CD14-positive monocyte (primary cell): ENCODE measurements at regions not wholly inside any gene's neighbourhood (a gene's known extent, or its start where the extent isn't known, plus 50 kb on each side); places are given as distances from the start of the nearest gene placed in this dataset.

ENCODE experiments used
- DNase-seq, 3 donors: peaks; one replicate each; pipeline ENCODE4 v3.0.0-alpha.2; 2011 to 2022
- H2AFZ ChIP-seq: 2 replicates; pipeline ENCODE4 v1.6.0; 2012; ENCODE audit warnings: mild to moderate bottlenecking, low read depth, low read length, inconsistent platforms; ENCODE audit not compliant: insufficient read depth, poor library complexity, severe bottlenecking
- H3K27ac ChIP-seq, 2 donors: 1 replicate in 1 of 2; 2 replicates in 1 of 2; pipeline ENCODE4 v1.5.1; 2012 to 2013; ENCODE audit warnings: low read length in 2 of 2, control low read depth in 1 of 2, inconsistent platforms in 1 of 2, low read depth in 1 of 2, mild to moderate bottlenecking in 1 of 2
- H3K27me3 ChIP-seq, 2 donors: one replicate each; pipeline versions ENCODE4 v1.6.0 to v1.6.1; 2011 to 2013; ENCODE audit warnings: low read length in 2 of 2; ENCODE audit not compliant: control insufficient read depth in 2 of 2, insufficient read depth in 2 of 2
- H3K36me3 ChIP-seq, 2 donors: replicated peaks in 1 of 2; 1 replicate in 1 of 2; 2 replicates in 1 of 2; pipeline versions ENCODE4 v1.5.1 to v1.6.1; 2012 to 2013; ENCODE audit warnings: low read length in 2 of 2, control low read depth in 1 of 2, inconsistent platforms in 1 of 2, mild to moderate bottlenecking in 1 of 2; ENCODE audit not compliant: insufficient read depth in 2 of 2, control insufficient read depth in 1 of 2
- H3K4me1 ChIP-seq, 2 donors: 1 replicate in 1 of 2; 2 replicates in 1 of 2; pipeline versions ENCODE4 v1.5.1 to v1.6.1; 2012 to 2013; ENCODE audit warnings: low read length in 2 of 2, control low read depth in 1 of 2, inconsistent platforms in 1 of 2, mild to moderate bottlenecking in 1 of 2, moderate library complexity in 1 of 2; ENCODE audit not compliant: insufficient read depth in 2 of 2, control insufficient read depth in 1 of 2
- H3K4me2 ChIP-seq: replicated peaks from 2 replicates; pipeline ENCODE3; 2012; ENCODE audit warnings: low read length, moderate library complexity, mild to moderate bottlenecking; ENCODE audit not compliant: poor library complexity, severe bottlenecking; ENCODE audit errors: extremely low read depth
- H3K4me3 ChIP-seq, 3 experiments: fragments of 200-600 bp in 1 of 3; sonication (generic) in 1 of 3; replicated peaks in 1 of 3; 1 replicate in 2 of 3; 2 replicates in 1 of 3; pipeline ENCODE4 v1.5.1; 2011 to 2013; ENCODE audit warnings: low read length in 3 of 3, mild to moderate bottlenecking in 3 of 3, control low read depth in 2 of 3, low read depth in 2 of 3, inconsistent platforms in 1 of 3, moderate library complexity in 1 of 3
- H3K79me2 ChIP-seq: 2 replicates; pipeline ENCODE4 v1.6.0; 2012; ENCODE audit warnings: mild to moderate bottlenecking, control low read depth, inconsistent platforms, low read length, moderate library complexity; ENCODE audit not compliant: insufficient read depth
- H3K9ac ChIP-seq: 2 replicates; pipeline ENCODE4 v1.6.0; 2017; ENCODE audit warnings: low read length, mild to moderate bottlenecking; ENCODE audit not compliant: insufficient read depth, poor library complexity, severe bottlenecking
- H3K9me3 ChIP-seq, 2 donors: replicated peaks in 1 of 2; 1 replicate in 1 of 2; 2 replicates in 1 of 2; pipeline versions ENCODE4 v1.5.1 to v1.6.1; 2012 to 2013; ENCODE audit warnings: low read length in 2 of 2, control low read depth in 1 of 2; ENCODE audit not compliant: control insufficient read depth in 1 of 2, insufficient read depth in 1 of 2
- H4K20me1 ChIP-seq: 2 replicates; pipeline ENCODE4 v1.6.0; 2012; ENCODE audit warnings: mild to moderate bottlenecking, low read length, control low read depth, moderate library complexity; ENCODE audit not compliant: insufficient read depth
- H3K27ac Mint-ChIP-seq, 7 donors: one replicate each; pipeline ENCODE4 v1.8.0; 2020; ENCODE audit warnings: mild to moderate bottlenecking in 7 of 7, mixed read lengths in 7 of 7, moderate library complexity in 6 of 7, inconsistent platforms in 2 of 7
- H3K27me3 Mint-ChIP-seq, 3 donors: one replicate each; pipeline ENCODE4 v1.8.0; 2021 to 2022; ENCODE audit warnings: low read depth in 3 of 3, mild to moderate bottlenecking in 3 of 3, mixed read lengths in 3 of 3, moderate library complexity in 3 of 3, inconsistent platforms in 1 of 3
- H3K36me3 Mint-ChIP-seq, 2 donors: one replicate each; pipeline ENCODE4 v1.8.0; 2020; ENCODE audit warnings: mixed read lengths in 2 of 2, inconsistent platforms in 1 of 2, mild to moderate bottlenecking in 1 of 2
- H3K4me1 Mint-ChIP-seq: one replicate; pipeline ENCODE4 v1.8.0; 2020; ENCODE audit warnings: mild to moderate bottlenecking, mixed read lengths
- H3K4me3 Mint-ChIP-seq, 2 donors: one replicate each; pipeline ENCODE4 v1.8.0; 2020; ENCODE audit warnings: mild to moderate bottlenecking in 2 of 2, mixed read lengths in 2 of 2, moderate library complexity in 1 of 2
- H3K9me3 Mint-ChIP-seq, 7 donors: one replicate each; pipeline ENCODE4 v1.8.0; 2020 to 2022; ENCODE audit warnings: mixed read lengths in 7 of 7, mild to moderate bottlenecking in 6 of 7, moderate library complexity in 6 of 7, inconsistent platforms in 2 of 7
- WGBS: methylation state at CpG from one replicate; pipeline ENCODE4 v1.1.5; 2013; ENCODE audit warnings: missing lambda C conversion rate; ENCODE audit not compliant: insufficient coverage; 5-methylcytosine and 5-hydroxymethylcytosine counted together
- intact Hi-C, 2 donors: fragments of 100-400 bp; cut with micrococcal nuclease; formaldehyde crosslinking; loops; one replicate each; pipeline versions ENCODE4 v1.15.0 to v1.15.1; 2023
- TF ChIP-seq, protein P1 (sequence below): fragments of 200-600 bp; IDR thresholded peaks from one replicate; pipeline ENCODE4 v1.8.0; 2022; ENCODE audit warnings: antibody characterized with exemption, mild to moderate bottlenecking

DNA sequence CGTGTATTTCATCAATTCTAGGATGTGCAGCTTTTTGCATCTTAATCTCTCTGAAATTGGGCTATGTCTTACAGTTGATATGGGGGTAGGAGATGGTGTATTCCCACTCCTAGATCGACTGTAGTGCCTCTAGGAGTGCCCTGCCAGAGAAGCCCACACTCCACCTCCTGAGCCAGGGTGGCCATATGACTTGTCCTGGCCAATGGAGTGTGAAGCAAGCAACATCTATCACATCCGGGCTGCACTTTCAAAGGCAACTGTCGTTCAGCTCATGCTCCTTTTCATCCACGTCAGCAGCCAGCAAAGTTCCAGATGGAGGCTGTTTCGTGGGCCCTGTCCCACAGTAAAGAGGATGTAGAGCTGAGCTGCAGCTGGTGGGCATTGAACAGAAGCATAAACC, 149.4 kb upstream of the SLC1A4 start:
- Histone ChIP-seq H3K4me1 (peaks cover 62 to 72% of the 10 kb centered on the region in 2 donors), H3K4me2 (no peak overlapping the region), H3K79me2 (no peaks in the 10 kb centered on the region), H3K36me3 (no peaks in the 10 kb centered on the region), H3K27me3 (no peaks in the 10 kb centered on the region), H3K4me3 (no peak overlapping the region), H3K9me3 (no peaks in the 10 kb centered on the region), H3K9ac (no peak overlapping the region), H3K27ac (peak overlapping the region; percentile 69 to 71), H2AFZ (peak overlapping the region; percentile 70), H4K20me1 (no peaks in the 10 kb centered on the region)
- peaks cover 68% of the 10 kb centered on the region for H3K4me1 Mint-ChIP-seq
- peak overlapping the region; percentile 58 to 96 (median 84) for H3K27ac Mint-ChIP-seq
- peaks cover 0 to 1% (median 0%) of the 10 kb centered on the region in 3 donors for H3K27me3 Mint-ChIP-seq
- TF ChIP-seq, protein P1, sequence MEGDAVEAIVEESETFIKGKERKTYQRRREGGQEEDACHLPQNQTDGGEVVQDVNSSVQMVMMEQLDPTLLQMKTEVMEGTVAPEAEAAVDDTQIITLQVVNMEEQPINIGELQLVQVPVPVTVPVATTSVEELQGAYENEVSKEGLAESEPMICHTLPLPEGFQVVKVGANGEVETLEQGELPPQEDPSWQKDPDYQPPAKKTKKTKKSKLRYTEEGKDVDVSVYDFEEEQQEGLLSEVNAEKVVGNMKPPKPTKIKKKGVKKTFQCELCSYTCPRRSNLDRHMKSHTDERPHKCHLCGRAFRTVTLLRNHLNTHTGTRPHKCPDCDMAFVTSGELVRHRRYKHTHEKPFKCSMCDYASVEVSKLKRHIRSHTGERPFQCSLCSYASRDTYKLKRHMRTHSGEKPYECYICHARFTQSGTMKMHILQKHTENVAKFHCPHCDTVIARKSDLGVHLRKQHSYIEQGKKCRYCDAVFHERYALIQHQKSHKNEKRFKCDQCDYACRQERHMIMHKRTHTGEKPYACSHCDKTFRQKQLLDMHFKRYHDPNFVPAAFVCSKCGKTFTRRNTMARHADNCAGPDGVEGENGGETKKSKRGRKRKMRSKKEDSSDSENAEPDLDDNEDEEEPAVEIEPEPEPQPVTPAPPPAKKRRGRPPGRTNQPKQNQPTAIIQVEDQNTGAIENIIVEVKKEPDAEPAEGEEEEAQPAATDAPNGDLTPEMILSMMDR, result no peak
- intact Hi-C loops, result loop anchor here in 1 of 2 donors (2.0 kb wide), 1 partner anchor 13 kb away; no protein-coding TSS in a partner anchor
- peaks cover 0 to 2% (median 0%) of the 10 kb centered on the region in 7 donors for H3K9me3 Mint-ChIP-seq
- peak; percentile 44 to 69 (median 50) for DNase-seq
- WGBS, result 44% methylated on average over 3 of the region's 6 CpGs
- no peak overlapping the region for H3K4me3 Mint-ChIP-seq
- peaks cover 0 to 7% of the 10 kb centered on the region in 2 donors for H3K36me3 Mint-ChIP-seq

DNA sequence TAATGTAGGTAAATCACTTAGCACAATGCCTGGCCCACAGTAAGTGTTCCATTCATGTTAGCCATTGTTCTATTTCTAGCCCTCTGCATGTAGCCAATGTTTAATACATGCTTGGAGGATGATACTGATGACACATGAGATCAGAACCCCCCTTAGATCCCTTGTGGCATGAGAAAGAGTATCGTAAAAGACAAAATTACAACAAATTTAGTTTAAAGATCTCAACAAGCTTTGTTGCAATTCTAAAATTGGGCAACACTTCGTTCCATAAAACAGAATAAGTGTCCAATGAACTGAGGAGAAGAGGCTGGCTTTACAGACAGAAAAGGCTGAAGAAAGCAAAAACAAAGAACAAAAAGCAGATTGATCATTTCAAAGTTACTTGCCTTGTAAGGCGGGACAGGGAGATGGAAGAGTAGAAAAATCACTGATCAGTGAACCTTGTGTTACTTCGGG, 148.7 kb upstream of the SLC1A4 start:
- H3K9me3 Mint-ChIP-seq, result peaks cover 0 to 2% (median 0%) of the 10 kb centered on the region in 7 donors
- Histone ChIP-seq H3K4me3 (peak overlapping the region in 1 of 3 experiments; percentile 36), H3K79me2 (no peaks in the 10 kb centered on the region), H3K9me3 (no peaks in the 10 kb centered on the region), H3K27ac (peak overlapping the region; percentile 69 to 71), H3K9ac (no peak overlapping the region), H2AFZ (peak overlapping the region; percentile 70), H3K27me3 (no peaks in the 10 kb centered on the region), H3K4me2 (peak overlapping the region; percentile 33), H3K4me1 (peaks cover 68 to 73% of the 10 kb centered on the region in 2 donors), H3K36me3 (no peaks in the 10 kb centered on the region), H4K20me1 (no peaks in the 10 kb centered on the region)
- peaks cover 68% of the 10 kb centered on the region for H3K4me1 Mint-ChIP-seq
- peak in 1 of 3 donors; percentile 43 for DNase-seq
- H3K36me3 Mint-ChIP-seq, result peaks cover 0 to 7% of the 10 kb centered on the region in 2 donors
- H3K27me3 Mint-ChIP-seq, result peaks cover 0 to 1% (median 0%) of the 10 kb centered on the region in 3 donors
- WGBS, result 85% methylated on average over 2 of the region's 4 CpGs
- H3K4me3 Mint-ChIP-seq, result no peak overlapping the region
- TF ChIP-seq, protein P1, result no peak
- H3K27ac Mint-ChIP-seq, result peak overlapping the region; percentile 58 to 96 (median 84)
- intact Hi-C loops, result no loop called here
